HG02642 (cell line): ENCODE measurements at regions not wholly inside any gene's neighbourhood (a gene's known extent, or its start where the extent isn't known, plus 50 kb on each side); places are given as distances from the start of the nearest gene placed in this dataset.
"Not testable (repeated sequence)": the region's sequence is repeated elsewhere in the genome, so short reads cannot be mapped to it uniquely, and the experiment has no call there.

Experiments
- ATAC-seq: cut with Tn5 transposase; IDR thresholded peaks from one replicate; pipeline ENCODE4 v1.9.1; 2021; ENCODE audit warnings: mild to moderate bottlenecking; ENCODE audit not compliant: unreplicated experiment, poor library complexity

DNA sequence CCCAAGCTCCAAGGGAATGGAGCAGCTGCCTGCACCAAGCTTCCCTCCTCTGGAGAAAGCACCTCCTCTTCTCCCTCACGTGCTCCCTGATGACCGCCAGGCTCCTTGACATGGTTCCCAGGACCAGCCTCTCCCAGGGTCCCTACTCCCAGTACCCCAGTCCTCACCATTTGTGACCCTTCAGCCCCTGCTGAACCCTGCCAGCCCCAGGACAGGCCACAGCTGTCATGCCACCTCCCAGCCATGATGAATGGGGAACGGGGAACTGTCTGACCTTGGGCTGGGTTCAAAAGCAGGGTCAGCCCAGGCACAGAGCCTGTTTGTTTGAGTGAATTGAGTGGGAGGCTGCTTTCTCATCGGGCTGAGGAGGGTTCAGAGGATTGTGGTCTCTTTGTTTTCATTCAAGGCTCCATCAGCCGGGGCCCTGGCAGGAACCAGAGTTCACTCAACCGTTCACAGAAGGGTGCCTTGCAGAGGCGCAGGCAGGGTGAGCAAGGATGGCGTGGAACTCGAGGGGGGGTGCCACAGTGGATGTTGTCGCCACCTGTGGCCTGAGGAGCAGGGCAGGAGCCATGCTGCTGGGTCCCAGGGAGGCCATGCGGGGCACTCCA lies 344.5 kb upstream of the SFSWAP start:
- no peak for ATAC-seq

- not testable (repeated sequence) for ATAC-seq
Measured at GRCh38 chr12:131367067-131367982, 343.6 kb upstream of the SFSWAP start.

DNA sequence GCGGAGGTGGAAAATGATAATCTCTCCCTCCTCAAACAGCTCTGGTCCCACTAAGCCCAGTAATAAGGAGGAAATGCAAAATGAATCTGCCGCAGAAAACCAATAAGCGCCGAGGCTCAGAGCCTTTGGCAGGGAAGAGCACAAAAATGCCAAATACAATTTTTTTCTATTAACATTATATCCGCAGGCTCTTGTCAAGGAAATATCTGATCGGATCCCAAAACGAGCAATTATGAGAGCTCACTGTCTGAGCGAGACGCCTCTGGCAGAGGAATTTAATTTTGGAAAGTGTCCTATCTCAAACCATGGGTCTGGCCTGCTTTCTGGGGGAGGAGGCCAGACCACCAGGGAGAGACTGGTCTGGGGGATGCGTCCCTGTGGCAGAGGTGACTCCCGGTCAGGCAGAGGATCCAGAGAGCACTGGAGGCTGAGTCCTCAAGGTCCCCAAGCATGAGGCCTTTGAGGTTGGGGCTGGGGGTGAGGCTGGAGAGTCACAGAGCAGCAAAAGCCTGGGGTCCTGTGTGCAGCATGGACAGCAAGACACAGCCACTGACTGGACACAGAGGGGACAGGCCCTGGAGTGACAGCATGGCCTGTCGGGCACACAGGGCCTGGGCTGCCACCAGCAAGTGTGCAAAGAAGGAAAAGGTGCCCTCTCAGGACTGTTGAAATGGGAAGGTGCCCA lies 342.8 kb upstream of the SFSWAP start:
- no peak for ATAC-seq

- no peak for ATAC-seq
Measured at GRCh38 chr12:131368668-131369071, 342.2 kb upstream of the SFSWAP start.

- ATAC-seq = no peak
Measured at GRCh38 chr12:131369094-131369845, 341.6 kb upstream of the SFSWAP start.

GRCh38 chr12:131370321-131370720 lies 340.6 kb upstream of the SFSWAP start:
- no peak for ATAC-seq

DNA sequence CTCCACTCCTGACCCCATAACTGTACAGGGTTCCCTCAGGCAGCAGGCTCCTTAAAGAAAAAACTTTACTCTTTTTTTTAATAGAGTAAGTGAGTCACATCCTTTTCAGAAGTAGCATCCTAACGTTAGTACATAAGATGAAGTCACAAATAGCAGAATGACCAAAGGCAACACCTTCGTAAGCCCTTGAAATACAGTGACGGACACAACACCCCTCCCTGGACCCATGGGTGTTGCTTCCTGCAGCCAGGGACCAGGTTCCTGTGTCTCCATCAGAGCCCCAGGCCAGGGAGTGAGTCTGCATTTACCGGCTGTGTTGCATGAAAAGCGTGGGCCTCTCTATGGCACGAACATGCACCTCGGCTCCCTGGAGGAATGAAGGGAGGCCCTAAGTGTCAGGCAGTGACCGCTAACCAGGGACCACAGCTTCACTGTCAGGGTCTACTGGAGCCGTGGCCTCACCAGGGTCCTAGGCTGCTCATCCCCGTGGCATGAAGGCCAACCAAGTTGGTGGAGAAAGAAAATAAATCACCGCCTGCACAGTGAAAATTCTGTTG lies 340.0 kb upstream of the SFSWAP start:
- ATAC-seq = no peak

DNA sequence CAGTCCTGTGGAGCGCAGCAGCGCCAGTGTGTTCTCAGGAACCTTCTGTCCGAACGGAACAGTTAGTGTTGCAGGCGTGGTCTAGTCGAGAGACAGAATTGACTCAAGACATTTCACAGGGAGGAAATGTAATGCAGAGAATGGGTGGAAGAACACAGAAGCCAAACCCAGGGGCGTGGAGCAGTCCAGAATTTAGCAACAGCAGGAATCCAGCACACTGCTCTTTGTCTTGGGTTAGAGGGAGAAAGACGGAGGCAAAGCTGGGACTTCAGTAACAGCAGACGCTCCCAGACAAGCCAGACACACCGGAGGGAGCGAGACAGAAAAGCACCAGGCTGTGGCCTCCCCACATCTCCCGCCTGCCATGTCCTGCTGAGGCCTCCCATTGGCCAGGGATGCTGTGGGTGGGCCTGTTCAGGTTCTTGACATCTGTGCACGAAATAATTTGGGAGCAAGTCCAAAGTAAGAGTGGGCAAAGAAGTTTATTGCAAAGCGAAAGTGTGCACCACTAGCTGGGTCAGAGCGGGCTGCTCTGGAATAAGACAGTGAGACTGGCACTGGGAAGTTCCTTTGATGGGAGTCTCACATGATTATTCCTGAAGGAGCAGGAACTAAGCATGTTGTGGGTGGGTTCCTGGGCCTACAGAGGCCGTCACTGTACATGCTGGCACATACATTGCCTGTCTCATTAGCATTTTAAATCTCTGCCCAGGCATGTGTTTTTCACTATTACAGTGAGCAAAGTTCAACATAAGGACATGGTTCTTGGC lies 339.3 kb upstream of the SFSWAP start:
- no peak for ATAC-seq

- ATAC-seq = no peak
Measured at GRCh38 chr12:131372171-131372475, 338.8 kb upstream of the SFSWAP start.

DNA sequence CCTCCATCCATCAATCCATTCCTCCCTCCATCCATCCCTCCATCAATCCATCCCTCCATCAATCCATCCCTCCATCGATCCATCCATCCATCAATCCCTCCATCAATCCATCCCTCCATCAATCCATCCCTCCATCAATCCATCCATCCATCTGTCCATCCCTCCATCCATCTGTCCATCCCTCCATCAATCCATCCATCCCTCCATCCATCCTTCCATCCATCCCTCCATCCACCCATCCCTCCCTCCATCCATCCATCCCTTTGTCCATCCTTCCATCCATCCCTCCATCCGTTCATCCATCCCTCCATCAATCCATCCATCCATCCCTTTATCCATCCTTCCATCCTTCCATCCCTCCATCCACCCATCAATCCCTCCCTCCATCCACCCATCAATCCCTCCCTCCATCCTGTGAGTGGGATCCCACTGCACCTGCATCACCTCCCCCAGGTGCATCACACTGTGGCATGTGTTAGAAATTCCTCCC lies 338.1 kb upstream of the SFSWAP start:
- ATAC-seq = no peak

- ATAC-seq = no peak
Measured at GRCh38 chr12:131375261-131375971, 335.5 kb upstream of the SFSWAP start.

GRCh38 chr12:131375972-131376345 lies 334.9 kb upstream of the SFSWAP start:
- ATAC-seq = no peak

DNA sequence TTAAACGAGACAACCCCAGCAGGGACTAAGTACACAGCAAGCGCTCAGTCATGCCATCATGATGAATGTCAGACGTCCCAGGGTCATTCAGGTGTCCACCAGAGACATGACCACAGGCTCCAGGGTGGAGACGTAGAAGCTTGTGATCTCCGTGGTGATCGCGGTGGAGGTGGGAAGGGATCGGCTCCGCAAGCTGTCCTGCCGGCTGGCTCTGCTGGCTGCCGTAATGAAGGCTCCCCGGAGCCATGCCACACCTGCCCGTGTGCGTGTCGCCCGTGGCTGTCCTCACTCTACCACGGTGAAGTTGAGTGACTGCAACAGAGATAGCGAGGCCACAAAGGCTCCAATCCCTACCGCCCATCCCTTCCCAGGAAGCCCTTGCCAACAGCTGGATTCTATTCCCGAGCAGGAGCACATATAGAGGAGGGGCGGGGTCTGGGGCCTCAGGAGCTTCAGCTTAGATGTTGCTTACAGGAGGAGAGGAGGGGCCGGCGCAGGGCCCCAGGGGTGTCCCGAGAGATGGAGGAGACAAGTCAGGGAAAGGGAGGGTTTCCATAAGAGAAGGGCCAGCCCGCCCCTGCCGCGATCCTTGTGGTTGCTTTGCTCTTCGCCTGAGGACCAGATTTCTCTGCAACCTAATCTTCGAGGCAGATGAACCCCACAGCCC lies 332.6 kb upstream of the SFSWAP start:
- no peak for ATAC-seq

DNA sequence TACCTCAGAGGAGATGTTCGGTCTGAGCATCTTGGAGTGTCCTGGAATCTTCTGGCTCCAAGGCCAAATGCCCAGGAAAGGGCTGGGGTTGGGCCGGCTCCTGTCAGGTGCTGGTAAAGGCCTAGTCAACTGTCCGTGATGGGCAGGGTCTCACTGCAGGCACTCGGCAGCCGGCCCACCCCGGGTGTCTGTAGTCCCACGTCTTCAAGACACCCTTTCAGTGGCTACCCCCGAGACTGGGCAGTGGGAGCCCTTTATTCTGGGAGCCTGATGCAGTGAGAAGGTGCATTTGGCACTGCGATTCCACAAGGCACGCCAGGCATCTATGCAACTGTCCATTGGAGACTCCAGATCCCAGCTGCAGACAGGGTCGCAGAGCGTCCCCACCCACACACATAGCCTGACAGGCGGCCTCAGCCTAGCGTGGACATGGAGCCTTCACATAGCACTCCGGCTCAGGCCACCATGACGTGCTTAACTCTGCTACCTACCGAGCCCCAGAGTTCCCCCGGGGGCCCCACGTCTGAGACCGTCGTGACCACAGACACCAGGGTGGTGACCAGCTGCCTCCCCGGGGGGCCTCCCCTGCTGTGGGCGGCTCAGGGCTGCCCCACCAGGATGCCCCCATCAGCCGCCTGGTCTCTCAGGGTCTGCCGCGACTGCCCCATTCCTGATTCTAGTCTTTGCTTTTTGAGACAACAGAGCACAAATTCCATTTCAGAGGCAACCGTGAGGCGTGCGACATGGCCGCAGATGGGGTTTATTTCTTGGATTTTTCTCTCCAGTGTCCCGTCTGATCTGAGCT lies 331.8 kb upstream of the SFSWAP start:
- no peak for ATAC-seq

DNA sequence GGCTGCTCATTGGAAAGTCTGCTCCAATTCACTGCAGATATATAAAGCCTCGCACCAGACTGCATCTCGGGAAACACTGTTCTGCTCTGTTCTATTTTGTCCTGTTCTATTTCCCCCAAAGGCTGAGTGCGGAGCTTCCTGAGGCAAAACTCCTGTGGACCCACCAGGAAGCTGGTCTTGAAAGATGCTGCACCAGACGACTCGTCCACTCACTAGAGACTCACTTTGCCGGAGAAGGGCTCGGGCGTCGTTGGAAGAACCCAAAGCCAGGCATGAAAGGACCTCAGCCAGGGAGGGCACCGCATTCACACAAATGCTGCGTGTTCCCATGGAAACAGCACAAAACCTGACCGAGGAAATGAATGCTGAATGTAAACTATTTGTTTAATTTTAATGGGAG lies 331.2 kb upstream of the SFSWAP start:
- ATAC-seq = no peak

- ATAC-seq = no peak
Measured at GRCh38 chr12:131380220-131380964, 330.5 kb upstream of the SFSWAP start.
